ENCODE measurements at regions not wholly inside any gene's neighbourhood (a gene's known extent, or its start where the extent isn't known, plus 50 kb on each side); places are given as distances from the start of the nearest gene placed in this dataset.

- TF ChIP-seq CTCF (IDR thresholded peaks at IDR 0.05; ENCODE audit: poor library complexity), result no peak
- TF ChIP-seq EZH2 (IDR thresholded peaks at IDR 0.05; ENCODE audit: borderline replicate concordance), result no peak
Observed at GRCh38 chr16:72222503-72222902, 50.5 kb upstream of the PMFBP1 start.

All from hepatocyte (in vitro differentiated cells).